OCI-LY7 (cell line): ENCODE measurements at regions not wholly inside any gene's neighbourhood (a gene's known extent, or its start where the extent isn't known, plus 50 kb on each side); places are given as distances from the start of the nearest gene placed in this dataset.

ENCODE experiments used
- EZH2phosphoT487 ChIP-seq: fragments of 200-600 bp; sonication (generic); IDR thresholded peaks from 2 replicates; pipeline ENCODE4 v1.6.1; 2018; ENCODE audit warnings: low read depth, borderline replicate concordance, mild to moderate bottlenecking, mixed run types, antibody characterized with exemption, low read length, moderate library complexity, mixed read lengths
- TF ChIP-seq, protein P1 (sequence below): fragments of 200-600 bp; sonication (generic); conservative IDR thresholded peaks from 2 replicates; pipeline ENCODE4 v1.5.1; 2014; ENCODE audit warnings: mild to moderate bottlenecking, antibody characterized with exemption, low read length, moderate library complexity, mixed read lengths

DNA sequence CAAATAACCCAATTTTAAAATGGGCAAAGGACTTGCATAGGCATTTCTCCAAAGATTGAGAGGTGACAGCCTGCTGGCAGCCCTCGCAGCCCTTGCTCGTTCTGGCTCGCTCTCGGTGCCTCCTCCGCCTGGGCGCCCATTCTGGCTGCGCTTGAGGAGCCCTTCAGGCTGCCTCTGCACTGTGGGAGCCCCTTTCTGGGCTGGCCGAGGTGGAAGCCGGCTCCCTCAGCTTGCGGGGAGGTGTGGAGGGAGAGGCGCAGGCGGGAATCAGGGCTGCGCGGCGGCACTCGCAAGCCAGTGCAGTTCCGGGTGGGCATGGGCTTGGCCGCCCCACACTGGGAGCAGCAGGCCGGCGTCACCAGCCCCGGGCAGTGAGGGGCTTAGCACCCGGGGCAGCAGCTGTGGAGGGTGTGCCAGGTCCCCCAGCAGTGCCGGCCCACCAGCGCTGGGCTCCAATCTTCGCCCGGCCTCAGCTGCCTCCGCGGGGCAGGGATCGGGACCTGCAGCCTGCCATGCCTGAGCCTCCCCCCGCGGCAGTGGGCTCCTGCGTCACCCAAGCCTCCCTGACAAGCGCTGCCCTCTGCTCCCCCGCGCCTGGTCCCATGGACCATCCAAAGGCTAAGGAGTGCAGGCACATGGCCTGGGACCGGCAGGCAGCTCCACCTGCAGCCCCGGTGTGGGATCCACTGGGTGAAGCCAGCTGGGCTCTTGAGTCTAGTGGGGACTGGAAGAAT lies 54.0 kb upstream of the GALNT17 start:
- TF ChIP-seq, protein P1, sequence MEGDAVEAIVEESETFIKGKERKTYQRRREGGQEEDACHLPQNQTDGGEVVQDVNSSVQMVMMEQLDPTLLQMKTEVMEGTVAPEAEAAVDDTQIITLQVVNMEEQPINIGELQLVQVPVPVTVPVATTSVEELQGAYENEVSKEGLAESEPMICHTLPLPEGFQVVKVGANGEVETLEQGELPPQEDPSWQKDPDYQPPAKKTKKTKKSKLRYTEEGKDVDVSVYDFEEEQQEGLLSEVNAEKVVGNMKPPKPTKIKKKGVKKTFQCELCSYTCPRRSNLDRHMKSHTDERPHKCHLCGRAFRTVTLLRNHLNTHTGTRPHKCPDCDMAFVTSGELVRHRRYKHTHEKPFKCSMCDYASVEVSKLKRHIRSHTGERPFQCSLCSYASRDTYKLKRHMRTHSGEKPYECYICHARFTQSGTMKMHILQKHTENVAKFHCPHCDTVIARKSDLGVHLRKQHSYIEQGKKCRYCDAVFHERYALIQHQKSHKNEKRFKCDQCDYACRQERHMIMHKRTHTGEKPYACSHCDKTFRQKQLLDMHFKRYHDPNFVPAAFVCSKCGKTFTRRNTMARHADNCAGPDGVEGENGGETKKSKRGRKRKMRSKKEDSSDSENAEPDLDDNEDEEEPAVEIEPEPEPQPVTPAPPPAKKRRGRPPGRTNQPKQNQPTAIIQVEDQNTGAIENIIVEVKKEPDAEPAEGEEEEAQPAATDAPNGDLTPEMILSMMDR = no peak
- no peak for TF ChIP-seq EZH2phosphoT487
